ENCODE measurements at regions not wholly inside any gene's neighbourhood (a gene's known extent, or its start where the extent isn't known, plus 50 kb on each side); places are given as distances from the start of the nearest gene placed in this dataset.

- no peaks in the 10 kb centered on the region for H3K4me1 ChIP-seq (ENCODE audit: insufficient read depth, low read length, poor library complexity, severe bottlenecking)
- H3F3A ChIP-seq (ENCODE audit: low read depth): no peaks in the 10 kb centered on the region
- TF ChIP-seq CTCF (conservative IDR thresholded peaks at IDR 0.05; ENCODE audit: low read length) (no peak), EZH2phosphoT487 (IDR thresholded peaks at IDR 0.05; ENCODE audit: borderline replicate concordance) (no peak)
- no peak overlapping the region for H3K9ac ChIP-seq (ENCODE audit: low read depth, low read length, poor library complexity, severe bottlenecking)
- H3K27me3 ChIP-seq (ENCODE audit: insufficient read depth, low read length, poor library complexity, severe bottlenecking): no peaks in the 10 kb centered on the region
- no peaks in the 10 kb centered on the region for H3K9me2 ChIP-seq (replicated peaks; ENCODE audit: low read depth, low read length)
- H3K9me3 ChIP-seq (ENCODE audit: insufficient read depth, low read depth, low read length): no peaks in the 10 kb centered on the region
- no peak overlapping the region for H3K4me3 ChIP-seq (ENCODE audit: low read length, poor library complexity, severe bottlenecking)
- H3K4me2 ChIP-seq (ENCODE audit: low read depth, low read length, poor library complexity, severe bottlenecking): no peak overlapping the region
- no peaks in the 10 kb centered on the region for H3K36me3 ChIP-seq (ENCODE audit: insufficient read depth, low read length)
- H2AFZ ChIP-seq (ENCODE audit: low read length): no peak overlapping the region
- no peaks in the 10 kb centered on the region for H3K79me2 ChIP-seq (ENCODE audit: insufficient read depth, low read length)
- H4K20me1 ChIP-seq (ENCODE audit: insufficient read depth, low read length, poor library complexity, severe bottlenecking): no peaks in the 10 kb centered on the region
These were observed 259.8 kb upstream of the CAMK1G start for GRCh38 chr1:209323743-209324142.

GRCh38 chr1:209324901-209325871 lies 258.3 kb upstream of the CAMK1G start:
- Histone ChIP-seq H3K9ac (ENCODE audit: low read depth, low read length, poor library complexity, severe bottlenecking) (no peak overlapping the region), H3K9me2 (replicated peaks; ENCODE audit: low read depth, low read length) (no peaks in the 10 kb centered on the region), H3K4me1 (ENCODE audit: insufficient read depth, low read length, poor library complexity, severe bottlenecking) (no peaks in the 10 kb centered on the region), H3K4me3 (ENCODE audit: low read length, poor library complexity, severe bottlenecking) (no peak overlapping the region), H3K36me3 (ENCODE audit: insufficient read depth, low read length) (no peaks in the 10 kb centered on the region), H3K9me3 (ENCODE audit: insufficient read depth, low read depth, low read length) (no peaks in the 10 kb centered on the region), H3K4me2 (ENCODE audit: low read depth, low read length, poor library complexity, severe bottlenecking) (no peak overlapping the region), H3K79me2 (ENCODE audit: insufficient read depth, low read length) (no peaks in the 10 kb centered on the region), H3K27me3 (ENCODE audit: insufficient read depth, low read length, poor library complexity, severe bottlenecking) (no peaks in the 10 kb centered on the region), H4K20me1 (ENCODE audit: insufficient read depth, low read length, poor library complexity, severe bottlenecking) (no peaks in the 10 kb centered on the region), H2AFZ (ENCODE audit: low read length) (no peak overlapping the region), H3F3A (ENCODE audit: low read depth) (no peaks in the 10 kb centered on the region)
- no peak for TF ChIP-seq CTCF (conservative IDR thresholded peaks at IDR 0.05; ENCODE audit: low read length)
- TF ChIP-seq EZH2phosphoT487 (IDR thresholded peaks at IDR 0.05; ENCODE audit: borderline replicate concordance): no peak

- Histone ChIP-seq H3K36me3 (ENCODE audit: insufficient read depth, low read length) (no peaks in the 10 kb centered on the region), H2AFZ (ENCODE audit: low read length) (no peak overlapping the region), H3K9me2 (replicated peaks; ENCODE audit: low read depth, low read length) (no peaks in the 10 kb centered on the region), H4K20me1 (ENCODE audit: insufficient read depth, low read length, poor library complexity, severe bottlenecking) (no peaks in the 10 kb centered on the region), H3K27me3 (ENCODE audit: insufficient read depth, low read length, poor library complexity, severe bottlenecking) (no peaks in the 10 kb centered on the region), H3K9ac (ENCODE audit: low read depth, low read length, poor library complexity, severe bottlenecking) (no peak overlapping the region), H3K4me1 (ENCODE audit: insufficient read depth, low read length, poor library complexity, severe bottlenecking) (no peaks in the 10 kb centered on the region), H3K79me2 (ENCODE audit: insufficient read depth, low read length) (no peaks in the 10 kb centered on the region), H3F3A (ENCODE audit: low read depth) (no peaks in the 10 kb centered on the region), H3K4me2 (ENCODE audit: low read depth, low read length, poor library complexity, severe bottlenecking) (no peak overlapping the region), H3K4me3 (ENCODE audit: low read length, poor library complexity, severe bottlenecking) (no peak overlapping the region), H3K9me3 (ENCODE audit: insufficient read depth, low read depth, low read length) (no peaks in the 10 kb centered on the region)
- TF ChIP-seq CTCF (conservative IDR thresholded peaks at IDR 0.05; ENCODE audit: low read length) (no peak), EZH2phosphoT487 (IDR thresholded peaks at IDR 0.05; ENCODE audit: borderline replicate concordance) (no peak)
These were observed 257.4 kb upstream of the CAMK1G start for GRCh38 chr1:209326076-209326475.

All from Loucy (cell line).